Muscle of back (tissue), 3 donors: ENCODE measurements at regions not wholly inside any gene's neighbourhood (a gene's known extent, or its start where the extent isn't known, plus 50 kb on each side); places are given as distances from the start of the nearest gene placed in this dataset.
"Not testable (repeated sequence)": the region's sequence is repeated elsewhere in the genome, so short reads cannot be mapped to it uniquely, and the experiment has no call there.

Source experiments
- DNase-seq, 3 donors: peaks; one replicate each; pipeline versions ENCODE4 v3.0.0 to v3.0.0-alpha.2; 2013

DNA sequence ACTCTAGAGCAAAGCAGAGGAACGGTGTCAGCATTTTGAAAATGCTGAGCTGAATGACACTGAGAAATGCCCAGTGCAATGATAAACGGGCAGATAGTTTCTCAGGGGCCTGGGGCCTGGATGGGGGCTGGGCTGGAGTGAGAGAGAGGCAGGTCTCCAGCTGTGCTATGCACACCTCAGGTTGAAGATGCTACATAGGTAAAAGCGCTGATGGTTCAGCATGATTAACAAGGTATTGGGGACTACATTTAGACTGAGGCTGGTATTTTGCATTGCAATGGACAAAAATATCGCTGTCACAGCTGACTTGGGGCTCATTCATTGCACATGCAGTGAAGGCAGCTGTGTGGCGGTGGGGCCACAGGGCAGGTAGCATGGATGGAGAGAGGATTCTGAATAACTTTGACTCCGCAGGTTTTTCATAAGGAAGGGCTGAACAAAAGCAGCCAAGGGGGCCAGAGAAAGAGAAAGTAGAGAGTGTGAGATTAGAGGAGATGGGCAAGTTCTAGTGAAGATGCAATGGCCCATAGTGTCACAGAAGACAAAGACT lies 290.8 kb upstream of the ZNF32 start:
- DNase-seq: no peak

DNA sequence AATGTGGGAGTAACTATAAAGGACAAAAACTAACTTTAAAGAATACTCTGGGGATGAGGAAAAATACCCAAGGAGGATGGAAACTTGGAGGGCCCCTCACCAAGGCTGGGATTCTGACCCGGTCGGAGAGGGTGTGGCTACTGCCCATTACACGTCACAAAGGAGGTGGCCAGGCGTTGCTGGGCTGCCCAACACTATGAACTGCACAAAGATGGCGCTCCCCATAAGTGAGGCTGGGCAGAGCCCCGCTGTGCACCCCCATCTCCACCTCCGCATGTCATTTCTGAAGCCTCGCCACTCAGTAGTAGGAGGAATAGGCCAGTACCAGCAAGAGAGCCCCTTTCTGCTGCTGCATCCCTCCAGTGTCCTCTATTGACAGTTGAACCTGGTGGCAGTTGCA lies 290.1 kb upstream of the ZNF32 start:
- no peak for DNase-seq

DNA sequence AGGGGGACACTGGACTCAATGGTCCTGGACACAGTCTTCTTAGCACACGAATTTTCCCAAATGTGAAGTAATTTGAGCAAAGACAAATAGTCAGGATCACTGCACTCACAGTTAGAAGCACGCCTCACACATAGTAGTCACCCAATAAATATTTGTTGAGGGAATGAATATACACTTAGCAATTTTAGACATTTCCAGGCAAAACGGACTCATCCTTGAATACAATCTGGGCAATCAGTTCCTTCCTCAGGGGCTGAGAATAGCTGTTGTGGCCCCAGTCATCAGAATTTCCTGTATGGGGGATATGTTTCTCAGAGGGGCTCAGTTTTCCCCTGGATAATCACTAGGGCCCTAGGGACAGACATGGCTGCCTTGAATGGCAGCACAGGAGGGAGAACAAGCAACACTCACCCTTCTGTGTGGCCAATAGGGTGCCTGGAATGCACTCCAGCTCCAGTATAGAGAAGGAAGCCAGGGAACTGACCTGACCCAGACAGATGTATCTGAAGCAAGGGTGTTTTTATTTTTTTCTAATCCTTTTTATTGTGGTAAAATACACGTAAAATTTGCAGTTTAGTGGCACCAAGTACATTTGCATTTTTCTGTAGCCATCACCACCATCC lies 282.7 kb upstream of the ZNF32 start:
- DNase-seq: peak in 1 of 3 donors; percentile 88

DNA sequence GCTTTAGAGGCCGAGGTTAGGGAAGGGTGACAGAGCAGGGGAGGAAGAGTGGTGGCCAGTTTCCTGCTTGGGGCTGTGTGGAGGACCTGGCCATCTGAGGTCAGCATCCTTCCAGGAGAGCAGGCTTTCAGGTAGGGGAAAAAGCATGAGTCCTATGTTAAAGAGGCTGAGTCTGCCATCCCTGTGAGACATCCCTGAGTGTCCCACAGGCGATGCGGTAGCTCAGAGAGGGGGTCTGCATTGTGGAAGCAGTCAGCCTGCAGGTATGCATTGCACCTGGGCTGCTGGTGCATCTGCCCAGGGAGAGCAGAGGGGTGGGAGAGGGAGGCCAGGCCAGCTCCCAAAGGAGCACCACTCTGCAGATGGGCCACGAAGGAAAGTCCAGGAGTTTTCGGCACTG lies 282.1 kb upstream of the ZNF32 start:
- DNase-seq: no peak

DNA sequence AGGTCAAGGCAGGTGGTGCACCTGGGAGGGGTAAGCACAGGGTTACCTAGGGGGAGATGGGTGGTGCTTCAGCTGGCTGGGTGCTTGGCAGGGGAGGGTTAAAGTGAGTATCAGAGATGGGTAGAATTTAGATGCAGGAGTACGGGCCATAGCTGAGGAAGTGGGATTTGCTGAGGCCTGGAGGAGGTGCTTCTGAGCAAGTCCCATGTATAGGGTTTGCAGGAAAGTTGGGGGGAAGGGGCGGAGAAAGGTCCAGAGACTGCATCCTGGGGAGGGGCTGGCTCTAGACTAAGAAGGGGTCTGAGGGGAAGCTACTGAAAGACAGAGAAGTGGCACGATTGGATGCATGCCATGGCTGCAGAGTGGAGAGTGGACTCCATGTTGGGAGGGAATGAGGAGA lies 281.6 kb upstream of the ZNF32 start:
- no peak for DNase-seq

DNA sequence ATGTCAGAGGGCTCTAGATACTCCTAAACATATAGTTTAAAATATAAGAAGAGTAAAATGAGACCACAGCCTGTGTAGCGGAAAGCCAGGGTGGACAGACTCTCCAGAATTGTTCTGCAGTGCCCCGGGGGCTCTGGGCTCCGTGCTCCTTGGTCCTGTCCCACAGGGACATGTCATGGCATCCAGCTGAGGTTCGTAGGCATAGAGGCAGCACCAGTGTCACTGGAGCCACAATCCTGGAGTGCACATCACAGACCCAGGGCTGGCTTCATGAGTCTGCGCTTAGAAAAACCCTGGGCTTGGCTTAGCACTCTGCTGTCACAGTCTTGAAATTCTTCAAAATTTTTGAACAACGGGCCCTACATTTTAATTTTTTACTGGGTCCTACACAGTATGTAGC lies 280.4 kb upstream of the ZNF32 start:
- no peak for DNase-seq

DNA sequence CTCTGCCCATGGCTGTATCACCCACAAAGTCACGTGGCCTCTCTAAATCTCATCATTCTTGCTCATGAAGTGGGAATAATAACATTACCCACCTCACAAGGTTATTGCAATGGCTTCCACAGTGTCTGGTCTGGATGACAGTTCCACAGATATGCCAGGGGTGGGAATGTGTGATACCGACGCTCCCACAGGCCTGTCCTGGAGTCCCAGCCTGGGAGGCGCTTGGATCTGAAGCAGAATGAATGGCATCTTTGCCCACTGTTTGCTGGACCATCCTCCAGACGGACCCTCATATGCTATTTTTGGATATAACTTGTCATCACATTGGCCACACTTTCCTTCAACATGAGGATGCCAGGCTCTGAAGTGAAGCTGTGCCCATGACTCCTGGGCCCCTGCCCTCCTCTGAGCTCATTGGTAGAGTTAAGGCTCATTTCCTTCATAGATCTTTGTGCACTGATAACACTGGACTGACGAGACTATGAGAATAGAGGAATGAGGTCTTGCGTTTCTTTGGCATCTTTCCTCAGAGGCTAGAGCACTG lies 279.8 kb upstream of the ZNF32 start:
- DNase-seq: no peak

DNA sequence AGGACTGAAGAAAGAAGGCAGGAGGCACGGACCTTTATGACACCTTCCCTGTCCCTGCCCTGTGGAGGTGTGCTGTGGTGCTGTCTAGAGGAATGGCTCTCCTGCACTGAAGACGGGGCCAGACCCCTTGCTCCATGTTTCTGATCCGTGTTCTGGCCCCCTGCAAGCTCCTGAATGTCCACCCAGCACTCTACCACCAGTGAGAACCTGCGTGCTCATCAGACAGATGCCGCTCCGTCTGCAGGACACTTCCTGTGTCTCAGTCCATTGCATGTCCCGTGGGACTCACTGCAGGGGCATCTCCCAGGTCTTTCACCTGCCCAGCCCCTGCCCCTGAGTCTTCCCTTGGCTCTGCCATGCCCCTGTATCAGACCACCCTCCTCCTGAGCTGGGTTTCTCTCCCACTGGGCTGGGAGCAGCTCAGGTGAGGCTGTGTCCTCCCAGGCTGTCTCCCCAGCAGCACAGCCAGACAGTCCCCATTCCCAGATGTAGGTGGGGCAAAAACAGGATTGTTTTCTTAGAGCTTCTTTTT lies 278.3 kb upstream of the ZNF32 start:
- no peak for DNase-seq

DNA sequence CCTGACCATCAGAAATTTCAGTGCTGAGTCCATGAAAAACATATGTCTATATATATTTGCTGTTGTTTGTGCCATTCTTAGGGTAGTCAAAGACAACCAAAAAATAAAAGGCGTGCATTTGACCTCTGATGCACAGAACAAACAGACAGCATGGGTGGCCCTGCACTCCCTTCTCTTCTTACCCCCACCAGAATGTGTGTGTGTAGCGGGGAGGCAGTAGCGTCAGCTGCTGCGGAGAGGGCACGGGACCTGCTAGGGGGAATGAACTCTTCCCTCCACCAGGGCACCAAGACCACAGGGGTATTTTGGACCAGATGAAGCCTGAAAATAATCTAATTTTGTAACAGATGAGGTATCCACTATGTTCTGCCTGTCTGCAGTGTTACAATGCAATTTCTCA lies 277.7 kb upstream of the ZNF32 start:
- DNase-seq: no peak

DNA sequence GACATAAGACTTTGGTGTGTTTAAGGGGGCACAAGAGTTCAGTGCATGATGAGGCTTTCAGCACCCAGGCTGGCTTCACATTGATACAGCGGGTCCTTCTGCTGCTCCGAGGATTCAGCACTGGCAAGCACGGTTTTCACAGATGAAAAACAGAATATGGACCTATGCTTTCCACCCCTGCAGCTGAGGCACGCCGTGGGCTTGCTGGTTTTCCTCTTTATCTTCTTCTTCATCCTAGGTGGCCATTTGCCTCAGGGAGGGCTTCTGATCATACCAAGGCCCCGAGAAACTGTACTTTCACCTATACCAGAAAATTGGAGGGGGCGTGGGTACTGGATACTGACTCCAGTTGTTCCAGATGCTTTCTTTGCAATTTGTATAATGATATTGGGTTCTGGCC lies 277.1 kb upstream of the ZNF32 start:
- DNase-seq: no peak

DNA sequence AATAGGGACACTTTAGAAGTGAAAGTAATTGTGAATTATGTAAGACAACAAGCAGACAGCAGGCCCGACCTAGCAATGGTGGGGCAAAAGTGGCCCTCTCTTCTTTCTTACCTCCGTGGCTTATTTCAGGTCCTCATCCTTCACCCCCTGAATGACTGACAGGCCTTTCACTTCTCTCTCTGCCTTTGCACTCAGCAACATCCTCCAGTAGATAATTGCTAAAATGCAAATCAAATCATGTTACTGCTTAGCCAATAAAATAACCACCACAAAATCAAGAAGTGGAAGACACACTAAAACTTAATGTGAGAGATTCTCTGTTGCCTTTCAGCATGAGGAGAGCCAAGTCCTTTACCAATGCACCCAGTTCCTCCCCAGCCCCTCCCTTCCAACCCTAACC lies 274.6 kb upstream of the ZNF32 start:
- no peak for DNase-seq

DNA sequence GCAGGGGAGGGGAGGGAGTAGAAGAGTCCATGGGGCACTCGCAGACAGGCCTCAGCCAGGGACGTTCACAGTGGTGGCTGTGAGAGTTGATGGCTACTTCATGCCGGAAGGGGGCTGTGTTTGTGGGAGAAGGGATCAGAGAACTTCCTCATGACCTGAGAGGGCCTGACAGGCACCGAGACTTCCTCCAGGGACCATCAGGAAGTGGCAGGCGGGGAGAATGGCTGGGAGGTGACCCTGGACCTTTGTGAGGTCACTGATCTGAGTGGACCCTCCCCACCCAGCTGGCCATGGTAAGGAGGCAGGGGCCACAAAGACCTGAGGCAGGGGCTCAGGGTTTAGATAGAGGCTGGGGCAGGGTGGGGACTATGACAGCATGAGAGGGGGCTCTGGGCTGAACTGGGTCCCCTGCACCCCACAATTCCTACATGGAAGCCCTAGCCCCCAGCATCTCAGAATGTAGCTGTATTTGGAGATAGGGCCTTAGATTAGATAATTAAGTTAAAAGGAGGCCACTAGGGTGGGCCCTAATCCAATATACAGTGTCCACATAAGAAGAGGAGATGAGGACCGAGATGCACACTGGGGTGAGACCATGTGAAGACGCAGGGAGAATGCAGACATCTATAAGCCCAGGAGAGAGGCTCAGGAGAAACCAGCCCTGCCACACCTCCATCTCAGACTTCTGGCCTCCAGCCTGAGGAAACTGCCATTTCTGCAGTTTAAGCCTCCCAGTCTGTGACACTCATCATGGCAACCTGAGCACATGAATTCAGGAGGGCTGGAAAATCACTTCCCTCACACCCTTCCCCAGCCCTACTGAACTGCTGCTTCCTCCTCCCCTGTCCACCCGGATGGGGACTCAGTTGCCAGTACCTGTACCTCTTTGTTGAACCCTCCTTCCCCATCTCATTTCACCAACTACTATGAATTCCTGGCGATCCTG lies 273.9 kb upstream of the ZNF32 start:
- DNase-seq: no peak

DNA sequence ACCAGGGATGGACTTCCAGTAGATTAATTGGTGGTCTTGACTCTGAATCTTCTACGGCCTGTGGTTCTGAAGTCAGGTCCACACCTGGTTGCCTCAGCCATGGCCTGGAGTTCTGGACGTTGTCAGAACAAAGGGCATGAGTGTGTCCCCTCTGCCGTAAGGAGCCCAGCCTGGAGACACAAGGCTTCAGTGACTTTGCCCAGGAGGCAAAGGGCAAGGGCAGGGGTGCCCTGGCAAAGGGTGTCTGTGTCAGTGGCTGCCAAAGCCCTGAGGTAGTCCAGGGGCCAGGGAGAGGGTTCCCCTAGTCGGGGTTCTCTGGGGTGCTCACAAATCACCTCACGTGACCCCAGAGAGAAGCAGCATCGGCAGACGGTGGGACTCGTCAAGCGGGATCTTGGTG lies 273.2 kb upstream of the ZNF32 start:
- no peak for DNase-seq

DNA sequence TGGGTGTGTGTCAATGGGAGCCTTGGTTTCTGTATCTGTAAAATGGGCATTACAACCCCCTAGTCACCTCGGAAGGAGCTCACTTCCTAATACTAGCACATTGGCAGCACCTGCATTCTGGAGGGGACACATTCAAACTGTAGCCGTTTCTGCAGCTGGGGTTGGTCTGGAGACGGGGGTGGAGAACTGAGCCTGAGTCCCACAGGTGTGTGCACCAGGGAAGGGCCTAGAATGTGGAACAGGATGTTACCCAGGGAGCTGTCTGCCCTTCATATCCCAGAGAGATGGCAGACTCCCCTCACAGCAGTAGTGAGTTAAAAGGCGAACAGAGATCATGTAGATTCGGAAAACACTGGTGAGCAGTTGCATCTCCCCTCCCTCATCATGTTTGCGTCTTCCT lies 272.8 kb upstream of the ZNF32 start:
- no peak for DNase-seq

DNA sequence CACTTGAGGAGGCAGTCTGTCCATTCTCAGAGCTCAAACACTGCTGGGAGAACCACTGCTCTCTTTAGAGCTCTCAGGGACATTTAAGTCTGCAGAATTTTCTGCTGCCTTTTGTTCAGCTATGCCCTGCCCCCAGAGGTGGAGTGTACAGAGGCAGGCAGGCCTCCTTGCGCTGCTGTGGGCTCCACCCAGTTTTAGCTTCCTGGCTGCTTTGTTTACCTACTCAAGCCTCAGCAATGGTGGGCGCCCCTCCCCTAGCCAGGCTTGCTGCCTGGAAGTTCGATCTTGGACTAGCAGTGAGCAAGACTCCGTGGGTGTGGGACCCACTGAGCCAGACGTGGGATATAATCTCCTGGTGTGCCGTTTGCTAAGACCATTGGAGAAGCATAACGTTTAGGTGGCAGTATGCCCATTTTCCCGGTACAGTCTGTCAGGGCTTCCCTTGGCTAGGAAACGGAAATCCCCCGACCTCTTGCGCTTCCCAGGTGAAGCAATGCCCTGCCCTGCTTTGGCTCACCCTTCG lies 271.6 kb upstream of the ZNF32 start:
- DNase-seq: not testable (repeated sequence)

DNA sequence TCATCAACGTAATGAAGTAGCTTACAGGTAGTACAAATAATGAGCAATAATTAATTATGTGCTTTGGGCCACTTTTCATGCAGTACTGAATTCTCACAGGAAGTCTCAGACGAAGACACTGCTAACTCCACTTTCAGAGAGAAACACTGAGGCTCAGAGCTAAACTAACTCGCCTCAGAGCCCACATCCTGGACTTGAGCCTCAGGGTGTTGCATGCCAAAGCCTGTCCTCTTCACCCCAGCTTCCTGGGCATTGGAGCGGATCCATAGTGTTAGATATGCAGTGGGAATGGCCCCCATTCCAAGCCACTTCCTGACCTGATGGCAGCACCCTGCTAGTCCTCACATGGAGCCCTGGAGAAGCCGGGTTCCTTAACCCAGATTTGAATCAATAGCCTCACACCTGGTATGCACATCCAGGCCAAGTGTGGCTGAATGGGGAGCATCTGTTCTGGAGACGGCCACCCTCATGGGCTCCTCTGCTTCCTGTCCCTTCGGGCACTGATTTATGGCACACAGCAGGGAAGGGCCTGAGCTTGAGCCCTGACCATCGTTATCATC lies 265.1 kb upstream of the ZNF32 start:
- no peak for DNase-seq

DNA sequence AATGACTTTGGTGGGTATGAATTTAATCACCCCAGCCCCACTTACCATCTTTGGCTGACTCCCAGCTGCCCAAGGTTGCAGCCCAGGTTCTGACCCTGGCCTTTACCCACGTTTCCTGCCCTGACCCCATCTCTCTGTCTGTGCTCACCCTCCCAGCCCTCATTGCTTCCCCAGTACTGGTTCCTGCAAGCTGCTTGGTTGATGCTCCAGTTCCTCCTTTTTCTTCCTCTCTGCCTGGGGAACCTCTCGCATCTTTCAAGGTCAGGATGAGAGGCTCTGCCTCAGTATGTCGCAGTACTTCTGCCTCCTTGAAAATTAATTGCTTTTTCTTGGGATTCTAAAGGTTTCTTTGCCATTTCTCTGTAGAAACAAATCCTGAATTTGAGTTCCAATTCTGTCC lies 263.8 kb upstream of the ZNF32 start:
- no peak for DNase-seq

DNA sequence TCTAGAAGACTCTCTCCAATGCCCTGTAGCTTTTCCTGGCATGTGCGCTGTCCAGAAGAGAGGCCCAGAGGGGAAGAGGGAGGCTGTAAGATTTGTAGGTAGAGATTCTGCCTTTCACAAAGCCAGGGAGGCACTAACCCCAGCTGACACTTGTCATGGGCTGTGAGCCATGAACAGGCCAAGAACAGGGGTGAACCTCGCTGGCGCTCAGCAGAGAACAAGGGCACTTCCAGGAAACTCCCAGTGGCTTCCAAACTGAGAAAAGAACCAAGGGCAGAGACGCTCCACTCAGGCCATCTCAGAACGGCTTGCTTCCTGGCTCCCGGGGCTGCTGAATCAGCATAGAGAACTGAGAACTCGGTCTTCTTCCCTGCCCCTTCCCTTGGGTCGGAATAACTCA lies 257.8 kb upstream of the ZNF32 start:
- peak in 1 of 3 donors; percentile 59 for DNase-seq

DNA sequence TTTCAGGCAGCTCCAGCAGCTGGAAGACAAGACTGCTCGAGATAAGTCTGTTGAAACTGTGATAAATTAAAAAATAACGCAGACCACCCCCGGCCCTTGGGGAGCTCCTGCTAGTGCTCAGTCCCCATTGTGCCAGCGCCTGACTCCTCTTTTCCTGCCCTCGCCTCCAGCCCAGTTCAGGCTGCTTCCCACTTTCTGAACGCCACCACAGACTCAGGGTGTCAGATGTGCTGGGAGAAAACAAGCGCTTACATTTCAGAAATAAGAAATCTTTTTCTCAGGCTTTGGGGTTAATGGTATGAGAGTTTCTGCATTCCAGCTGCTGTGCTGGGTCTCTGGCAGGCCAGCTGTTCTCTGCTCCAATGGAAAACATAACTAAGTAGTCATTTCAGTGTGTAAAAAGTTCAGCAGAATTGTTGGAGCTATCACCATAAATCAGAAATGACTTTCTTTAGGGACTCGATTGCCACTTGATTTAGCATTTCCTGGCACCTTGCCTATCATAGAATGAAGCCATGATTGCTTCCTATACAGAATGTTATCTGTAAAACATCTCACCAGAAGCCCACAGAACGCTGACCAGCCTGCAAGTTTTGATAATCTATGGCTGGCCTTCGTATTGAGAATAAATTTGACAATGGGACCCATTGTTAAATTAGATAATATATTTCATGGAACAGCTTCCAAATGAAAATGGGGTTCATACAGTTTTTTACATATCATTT lies 257.0 kb upstream of the ZNF32 start:
- DNase-seq: peak; percentile 66 to 90 (median 77)

DNA sequence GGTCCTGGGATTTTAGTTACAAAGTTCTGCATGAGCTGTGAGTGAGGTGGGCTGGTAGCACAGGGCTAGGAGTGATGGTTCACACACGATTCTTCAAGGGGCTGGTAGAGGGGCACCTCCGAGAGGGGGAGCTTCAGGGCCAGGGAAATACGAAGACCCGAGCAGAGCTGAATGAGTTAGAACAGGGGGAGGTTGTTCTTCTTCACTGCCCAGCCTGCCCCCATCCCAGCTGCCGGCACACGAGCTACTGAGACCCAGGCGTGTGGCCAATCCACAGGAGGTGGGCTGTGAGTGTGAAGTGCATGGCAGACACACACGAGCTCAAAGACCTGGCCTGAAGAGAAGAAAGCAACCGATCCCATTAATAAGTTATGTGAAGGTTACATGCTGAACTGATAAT lies 256.2 kb upstream of the ZNF32 start:
- peak in 1 of 3 donors; percentile 67 for DNase-seq

DNA sequence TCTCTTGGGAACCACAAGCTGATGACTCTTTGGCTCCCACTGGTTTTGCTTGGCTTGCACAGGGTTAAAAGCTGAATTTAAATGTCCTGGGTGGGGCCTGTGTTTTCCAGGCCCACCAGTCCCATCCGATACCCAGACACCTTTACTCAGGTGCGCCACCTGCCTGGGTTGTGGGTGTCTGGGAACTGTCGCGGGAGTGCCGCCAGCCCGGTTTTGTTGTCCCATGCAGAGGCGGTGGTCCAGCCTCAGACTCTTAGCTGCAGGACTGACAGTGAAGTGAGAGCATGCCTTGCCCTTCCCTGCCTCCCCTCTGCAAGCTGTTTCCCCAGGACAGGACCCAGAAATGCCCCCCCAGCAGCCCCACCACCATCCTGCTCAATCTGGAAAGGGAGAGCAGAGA lies 255.6 kb upstream of the ZNF32 start:
- DNase-seq: no peak
